ENCODE measurements at regions not wholly inside any gene's neighbourhood (a gene's known extent, or its start where the extent isn't known, plus 50 kb on each side); places are given as distances from the start of the nearest gene placed in this dataset.

GRCh38 chr6:106733386-106733785 lies 104.0 kb downstream of the QRSL1 start:
- TF ChIP-seq GATA3 (IDR thresholded peaks at IDR 0.05; ENCODE audit: low read depth, low read length): no peak
- no peak for TF ChIP-seq GATA2 (IDR thresholded peaks at IDR 0.05; ENCODE audit: low read depth, low read length)

GRCh38 chr6:106732376-106732940 lies 103.1 kb downstream of the QRSL1 start:
- TF ChIP-seq GATA2 (IDR thresholded peaks at IDR 0.05; ENCODE audit: low read depth, low read length) (no peak), GATA3 (IDR thresholded peaks at IDR 0.05; ENCODE audit: low read depth, low read length) (no peak)

GRCh38 chr6:106731843-106732160 lies 102.4 kb downstream of the QRSL1 start:
- no peak for TF ChIP-seq GATA2 (IDR thresholded peaks at IDR 0.05; ENCODE audit: low read depth, low read length)
- TF ChIP-seq GATA3 (IDR thresholded peaks at IDR 0.05; ENCODE audit: low read depth, low read length): no peak

- no peak for TF ChIP-seq GATA2 (IDR thresholded peaks at IDR 0.05; ENCODE audit: low read depth, low read length)
- TF ChIP-seq GATA3 (IDR thresholded peaks at IDR 0.05; ENCODE audit: low read depth, low read length): no peak
These were observed 101.9 kb downstream of the QRSL1 start for GRCh38 chr6:106731144-106731842.

GRCh38 chr6:106730718-106731117 lies 101.3 kb downstream of the QRSL1 start:
- TF ChIP-seq GATA3 (IDR thresholded peaks at IDR 0.05; ENCODE audit: low read depth, low read length) (no peak), GATA2 (IDR thresholded peaks at IDR 0.05; ENCODE audit: low read depth, low read length) (no peak)

- TF ChIP-seq GATA3 (IDR thresholded peaks at IDR 0.05; ENCODE audit: low read depth, low read length): no peak
- TF ChIP-seq GATA2 (IDR thresholded peaks at IDR 0.05; ENCODE audit: low read depth, low read length): no peak
These were observed 100.9 kb downstream of the QRSL1 start for GRCh38 chr6:106730264-106730663.

- no peak for TF ChIP-seq GATA2 (IDR thresholded peaks at IDR 0.05; ENCODE audit: low read depth, low read length)
- TF ChIP-seq GATA3 (IDR thresholded peaks at IDR 0.05; ENCODE audit: low read depth, low read length): no peak
These were observed 100.5 kb downstream of the QRSL1 start for GRCh38 chr6:106729841-106730240.

- TF ChIP-seq GATA2 (IDR thresholded peaks at IDR 0.05; ENCODE audit: low read depth, low read length): no peak
- no peak for TF ChIP-seq GATA3 (IDR thresholded peaks at IDR 0.05; ENCODE audit: low read depth, low read length)
These were observed 99.0 kb downstream of the QRSL1 start for GRCh38 chr6:106728296-106728870.

- TF ChIP-seq GATA2 (IDR thresholded peaks at IDR 0.05; ENCODE audit: low read depth, low read length) (no peak), GATA3 (IDR thresholded peaks at IDR 0.05; ENCODE audit: low read depth, low read length) (no peak)
These were observed 98.2 kb downstream of the QRSL1 start for GRCh38 chr6:106727480-106728149.

- no peak for TF ChIP-seq GATA3 (IDR thresholded peaks at IDR 0.05; ENCODE audit: low read depth, low read length)
- no peak for TF ChIP-seq GATA2 (IDR thresholded peaks at IDR 0.05; ENCODE audit: low read depth, low read length)
These were observed 95.5 kb downstream of the QRSL1 start for GRCh38 chr6:106724848-106725247.

GRCh38 chr6:106724337-106724736 lies 95.0 kb downstream of the QRSL1 start:
- TF ChIP-seq GATA3 (IDR thresholded peaks at IDR 0.05; ENCODE audit: low read depth, low read length) (no peak), GATA2 (IDR thresholded peaks at IDR 0.05; ENCODE audit: low read depth, low read length) (no peak)

Data from SH-SY5Y (cell line).